ENCODE measurements at regions not wholly inside any gene's neighbourhood (a gene's known extent, or its start where the extent isn't known, plus 50 kb on each side); places are given as distances from the start of the nearest gene placed in this dataset.

- no peak for TF ChIP-seq CTCF (IDR thresholded peaks at IDR 0.05)
- no peak for TF ChIP-seq POLR2A (IDR thresholded peaks at IDR 0.05)
These were observed 577.7 kb upstream of the AUTS2 start for GRCh38 chr7:69020536-69020935.
